ENCODE measurements at regions not wholly inside any gene's neighbourhood (a gene's known extent, or its start where the extent isn't known, plus 50 kb on each side); places are given as distances from the start of the nearest gene placed in this dataset.
"Not testable (repeated sequence)": the region's sequence is repeated elsewhere in the genome, so short reads cannot be mapped to it uniquely, and the experiment has no call there.

DNA sequence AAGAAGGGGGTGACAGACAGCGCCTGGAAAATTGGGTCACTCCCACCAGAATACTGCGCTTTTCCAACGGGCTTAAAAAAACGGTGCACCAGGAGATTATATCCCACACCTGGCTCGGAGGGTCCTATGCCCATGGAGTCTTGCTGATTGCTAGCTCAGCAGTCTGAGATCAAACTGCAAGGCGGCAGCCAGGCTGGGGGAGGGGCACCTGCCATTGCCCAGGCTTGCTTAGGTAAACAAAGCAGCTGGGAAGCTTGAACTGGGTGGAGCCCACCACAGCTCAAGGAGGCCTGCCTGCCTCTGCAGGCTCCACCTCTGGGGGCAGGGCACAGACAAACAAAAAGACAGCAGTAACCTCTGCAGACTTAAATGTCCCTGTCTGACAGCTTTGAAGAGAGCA lies 84.0 kb upstream of the IRAK1BP1 start:
- DNase-seq (ENCODE audit: low spot score); H3K27me3 ChIP-seq (ENCODE audit: control insufficient read depth in 1 of 2, insufficient read depth in 2 of 2, low read length in 2 of 2); intact Hi-C loops (cut with micrococcal nuclease; ENCODE audit: unreplicated experiment): not testable (repeated sequence)

GRCh38 chr6:78797270-78797669 lies 70.1 kb upstream of the IRAK1BP1 start:
- intact Hi-C loops (cut with micrococcal nuclease; ENCODE audit: unreplicated experiment): no loop called here

More for the DNA sequence above, 84.0 kb upstream of the IRAK1BP1 start:
- POLR2A ChIA-PET; H3K79me2 ChIP-seq (ENCODE audit: insufficient read depth, low read length); in situ Hi-C loops (cut with HindIII; ENCODE audit: extremely low pct_ligation_motif_present, low pct_unique_long_range_greater_than_20kb); BruUV-seq (replicated peaks); H3K4me1 ChIP-seq (ENCODE audit: insufficient read depth, low read length); CTCF ChIA-PET (ENCODE audit: low intra/inter-chr PET ratio, low total read pairs); H3K36me3 ChIP-seq (replicated peaks in 1 of 2; ENCODE audit: control insufficient read depth in 1 of 2, insufficient read depth in 2 of 2, low read length in 2 of 2); H3K9ac ChIP-seq (ENCODE audit: insufficient read depth, low read depth, low read length); FAIRE-seq; ATAC-seq; H3K9me3 ChIP-seq (ENCODE audit: low read length); H2AFZ ChIP-seq (ENCODE audit: low read length); H4K20me1 ChIP-seq (ENCODE audit: insufficient read depth, low read length); H3K4me2 ChIP-seq (ENCODE audit: low read depth, low read length); H3K4me3 ChIP-seq (replicated peaks in 1 of 3; ENCODE audit: insufficient read depth in 1 of 3, low read depth in 2 of 3, low read length in 3 of 3); H3K27ac ChIP-seq (ENCODE audit: extremely low read length, insufficient read depth, low read length); TF ChIP-seq FOXA1 (IDR thresholded peaks at IDR 0.05): not testable (repeated sequence)
- WGBS (ENCODE audit: low lambda C conversion rate): 32% methylated on average over 4 of the region's 6 CpGs
- peak; percentile 47 for TF ChIP-seq FOXA1 (CRISPR knock-in tag; IDR thresholded peaks at IDR 0.05)
- TF ChIP-seq, protein P1, sequence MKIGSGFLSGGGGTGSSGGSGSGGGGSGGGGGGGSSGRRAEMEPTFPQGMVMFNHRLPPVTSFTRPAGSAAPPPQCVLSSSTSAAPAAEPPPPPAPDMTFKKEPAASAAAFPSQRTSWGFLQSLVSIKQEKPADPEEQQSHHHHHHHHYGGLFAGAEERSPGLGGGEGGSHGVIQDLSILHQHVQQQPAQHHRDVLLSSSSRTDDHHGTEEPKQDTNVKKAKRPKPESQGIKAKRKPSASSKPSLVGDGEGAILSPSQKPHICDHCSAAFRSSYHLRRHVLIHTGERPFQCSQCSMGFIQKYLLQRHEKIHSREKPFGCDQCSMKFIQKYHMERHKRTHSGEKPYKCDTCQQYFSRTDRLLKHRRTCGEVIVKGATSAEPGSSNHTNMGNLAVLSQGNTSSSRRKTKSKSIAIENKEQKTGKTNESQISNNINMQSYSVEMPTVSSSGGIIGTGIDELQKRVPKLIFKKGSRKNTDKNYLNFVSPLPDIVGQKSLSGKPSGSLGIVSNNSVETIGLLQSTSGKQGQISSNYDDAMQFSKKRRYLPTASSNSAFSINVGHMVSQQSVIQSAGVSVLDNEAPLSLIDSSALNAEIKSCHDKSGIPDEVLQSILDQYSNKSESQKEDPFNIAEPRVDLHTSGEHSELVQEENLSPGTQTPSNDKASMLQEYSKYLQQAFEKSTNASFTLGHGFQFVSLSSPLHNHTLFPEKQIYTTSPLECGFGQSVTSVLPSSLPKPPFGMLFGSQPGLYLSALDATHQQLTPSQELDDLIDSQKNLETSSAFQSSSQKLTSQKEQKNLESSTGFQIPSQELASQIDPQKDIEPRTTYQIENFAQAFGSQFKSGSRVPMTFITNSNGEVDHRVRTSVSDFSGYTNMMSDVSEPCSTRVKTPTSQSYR (CRISPR knock-in tag; IDR thresholded peaks at IDR 0.05; ENCODE audit: borderline replicate concordance): peak; percentile 74

More at GRCh38 chr6:78797270-78797669, 70.1 kb upstream of the IRAK1BP1 start:
- no peaks in the 10 kb centered on the region for H3K27me3 ChIP-seq (ENCODE audit: control insufficient read depth in 1 of 2, insufficient read depth in 2 of 2, low read length in 2 of 2)
- H3K27ac ChIP-seq (ENCODE audit: extremely low read length, insufficient read depth, low read length): no peak overlapping the region
- ChIA-PET CTCF (ENCODE audit: low intra/inter-chr PET ratio, low total read pairs) (no interaction called here), POLR2A (no interaction called here)
- H3K4me1 ChIP-seq (ENCODE audit: insufficient read depth, low read length): no peaks in the 10 kb centered on the region
- no peak for DNase-seq (ENCODE audit: low spot score)
- no peak for FAIRE-seq
- no TSS peak for BruUV-seq (replicated peaks)
- no peaks in the 10 kb centered on the region for H3K79me2 ChIP-seq (ENCODE audit: insufficient read depth, low read length)
- H3K9ac ChIP-seq (ENCODE audit: insufficient read depth, low read depth, low read length): no peak overlapping the region
- no peak overlapping the region for H3K4me2 ChIP-seq (ENCODE audit: low read depth, low read length)
- no peak overlapping the region for H3K4me3 ChIP-seq (replicated peaks in 1 of 3; ENCODE audit: insufficient read depth in 1 of 3, low read depth in 2 of 3, low read length in 3 of 3)
- no peaks in the 10 kb centered on the region; the same call in 1 of the 2 replicates for H3K9me3 ChIP-seq (ENCODE audit: low read length)
- no peaks in the 10 kb centered on the region for H4K20me1 ChIP-seq (ENCODE audit: insufficient read depth, low read length)
- no peak overlapping the region for H2AFZ ChIP-seq (ENCODE audit: low read length)
- in situ Hi-C loops (cut with HindIII; ENCODE audit: extremely low pct_ligation_motif_present, low pct_unique_long_range_greater_than_20kb): no loop called here
- H3K36me3 ChIP-seq (replicated peaks in 1 of 2; ENCODE audit: control insufficient read depth in 1 of 2, insufficient read depth in 2 of 2, low read length in 2 of 2): no peaks in the 10 kb centered on the region
- TF ChIP-seq SAFB2 (CRISPR knock-in tag; IDR thresholded peaks at IDR 0.05; ENCODE audit: borderline replicate concordance, low read depth) (no peak), SRSF9 (IDR thresholded peaks at IDR 0.05; ENCODE audit: borderline replicate concordance, insufficient read depth, low read depth, low read length, poor library complexity, severe bottlenecking) (no peak), ZNF276 (CRISPR knock-in tag; IDR thresholded peaks at IDR 0.05; ENCODE audit: low read depth) (no peak), MEF2D (CRISPR knock-in tag; IDR thresholded peaks at IDR 0.05) (no peak), ZXDC (CRISPR knock-in tag; IDR thresholded peaks at IDR 0.05) (no peak), ZNF550 (CRISPR knock-in tag; IDR thresholded peaks at IDR 0.05; ENCODE audit: borderline replicate concordance) (no peak), KAT7 (CRISPR knock-in tag; IDR thresholded peaks at IDR 0.05; ENCODE audit: borderline replicate concordance) (no peak)
- ATAC-seq: no peak
